ENCODE measurements at regions not wholly inside any gene's neighbourhood (a gene's known extent, or its start where the extent isn't known, plus 50 kb on each side); places are given as distances from the start of the nearest gene placed in this dataset.

DNA sequence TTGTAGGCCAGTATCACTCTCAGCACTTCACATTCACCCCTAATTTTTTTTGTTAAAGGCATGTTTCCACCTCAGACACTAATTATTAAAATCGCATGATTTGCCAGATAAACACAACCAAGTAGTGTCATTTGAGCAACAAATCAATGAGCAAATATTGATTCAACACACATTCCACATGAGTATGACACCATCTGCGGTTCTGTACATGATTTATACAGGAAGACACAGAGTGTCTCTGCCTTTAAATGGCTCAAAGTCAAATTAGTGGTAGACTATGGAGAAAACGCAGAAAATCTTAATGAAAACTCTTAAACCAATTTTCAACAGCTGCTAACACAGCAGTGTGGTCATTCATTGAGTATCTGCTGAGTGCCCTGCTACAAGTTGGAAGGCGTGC, 300.2 kb downstream of the SOX4 start:
- Histone ChIP-seq H2BK20ac (ENCODE audit: low read depth, low read length, poor library complexity, severe bottlenecking) (no peak overlapping the region), H3K23me2 (ENCODE audit: insufficient read length, low read depth, low read length, poor library complexity, severe bottlenecking) (no peaks in the 10 kb centered on the region), H3K79me2 (ENCODE audit: insufficient read depth, low read length) (peaks cover 2% of the 10 kb centered on the region; the same call in 1 of the 2 replicates), H3K14ac (ENCODE audit: insufficient read depth, low read length) (no peak overlapping the region), H2BK15ac (ENCODE audit: low read depth, low read length) (no peak overlapping the region), H3K27ac (ENCODE audit: insufficient read length, low read depth, low read length) (no peak overlapping the region), H4K20me1 (ENCODE audit: control insufficient read depth, insufficient read depth, insufficient read length) (no peaks in the 10 kb centered on the region), H3K18ac (ENCODE audit: insufficient read length, low read depth, low read length) (no peak overlapping the region), H2BK5ac (ENCODE audit: insufficient read length, low read length) (no peak overlapping the region), H3K9me3 (ENCODE audit: control insufficient read depth, low read depth, low read length) (no peaks in the 10 kb centered on the region), H4K5ac (ENCODE audit: insufficient read length, low read depth, low read length) (no peak overlapping the region), H2AFZ (ENCODE audit: low read length) (no peak overlapping the region), H3K4ac (ENCODE audit: low read depth, low read length) (no peak overlapping the region), H3K23ac (ENCODE audit: insufficient read length, low read depth, low read length) (no peak overlapping the region), H3K56ac (ENCODE audit: insufficient read length, low read depth, low read length) (no peak overlapping the region), H4K8ac (replicated peaks; ENCODE audit: insufficient read length, low read depth, low read length) (no peak overlapping the region), H3K4me1 (ENCODE audit: insufficient read depth, low read length) (peaks cover 4% of the 10 kb centered on the region; the same call in 1 of the 2 replicates), H3K4me2 (ENCODE audit: insufficient read depth, insufficient read length, low read length) (no peak overlapping the region), H3K27me3 (ENCODE audit: insufficient read depth, low read length) (no peaks in the 10 kb centered on the region), H2BK12ac (ENCODE audit: insufficient read length, low read depth, low read length) (no peak overlapping the region), H2AK5ac (ENCODE audit: insufficient read length, low read length) (no peak overlapping the region), H3K79me1 (ENCODE audit: insufficient read depth, low read depth, low read length, poor library complexity, severe bottlenecking) (no peaks in the 10 kb centered on the region), H3K9ac (ENCODE audit: extremely low read depth, insufficient read length, low read length) (no peak overlapping the region), H4K91ac (ENCODE audit: insufficient read length, low read depth, low read length) (no peak overlapping the region), H2BK120ac (ENCODE audit: low read depth, low read length, poor library complexity, severe bottlenecking) (no peak overlapping the region), H3T11ph (ENCODE audit: low read length) (no peak overlapping the region)
- WGBS (ENCODE audit: extremely low coverage, insufficient read length, low lambda C conversion rate), result no CpG with 5 or more reads among the region's 4 CpGs
- Mint-ChIP-seq H3K4me1 (peaks cover 19 to 22% of the 10 kb centered on the region in 2 experiments), H3K27me3 (ENCODE audit: low read depth) (no peaks in the 10 kb centered on the region), H3K9me3 (no peaks in the 10 kb centered on the region; a peak in 1 of 5 replicates), H3K4me3 (no peak overlapping the region), H3K27ac (peak overlapping the region in 1 of 3 experiments; percentile 27; a peak in 2 of 7 replicates), H3K36me3 (ENCODE audit: insufficient read depth in 1 of 3, low read depth in 3 of 3) (peaks cover 5 to 13% (median 10%) of the 10 kb centered on the region in 3 experiments; a peak in 6 of 7 replicates)
- DNase-seq, result no peak
- TF ChIP-seq, protein P1, sequence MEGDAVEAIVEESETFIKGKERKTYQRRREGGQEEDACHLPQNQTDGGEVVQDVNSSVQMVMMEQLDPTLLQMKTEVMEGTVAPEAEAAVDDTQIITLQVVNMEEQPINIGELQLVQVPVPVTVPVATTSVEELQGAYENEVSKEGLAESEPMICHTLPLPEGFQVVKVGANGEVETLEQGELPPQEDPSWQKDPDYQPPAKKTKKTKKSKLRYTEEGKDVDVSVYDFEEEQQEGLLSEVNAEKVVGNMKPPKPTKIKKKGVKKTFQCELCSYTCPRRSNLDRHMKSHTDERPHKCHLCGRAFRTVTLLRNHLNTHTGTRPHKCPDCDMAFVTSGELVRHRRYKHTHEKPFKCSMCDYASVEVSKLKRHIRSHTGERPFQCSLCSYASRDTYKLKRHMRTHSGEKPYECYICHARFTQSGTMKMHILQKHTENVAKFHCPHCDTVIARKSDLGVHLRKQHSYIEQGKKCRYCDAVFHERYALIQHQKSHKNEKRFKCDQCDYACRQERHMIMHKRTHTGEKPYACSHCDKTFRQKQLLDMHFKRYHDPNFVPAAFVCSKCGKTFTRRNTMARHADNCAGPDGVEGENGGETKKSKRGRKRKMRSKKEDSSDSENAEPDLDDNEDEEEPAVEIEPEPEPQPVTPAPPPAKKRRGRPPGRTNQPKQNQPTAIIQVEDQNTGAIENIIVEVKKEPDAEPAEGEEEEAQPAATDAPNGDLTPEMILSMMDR (conservative IDR thresholded peaks at IDR 0.05), result no peak
